ENCODE measurements at regions not wholly inside any gene's neighbourhood (a gene's known extent, or its start where the extent isn't known, plus 50 kb on each side); places are given as distances from the start of the nearest gene placed in this dataset.

DNA sequence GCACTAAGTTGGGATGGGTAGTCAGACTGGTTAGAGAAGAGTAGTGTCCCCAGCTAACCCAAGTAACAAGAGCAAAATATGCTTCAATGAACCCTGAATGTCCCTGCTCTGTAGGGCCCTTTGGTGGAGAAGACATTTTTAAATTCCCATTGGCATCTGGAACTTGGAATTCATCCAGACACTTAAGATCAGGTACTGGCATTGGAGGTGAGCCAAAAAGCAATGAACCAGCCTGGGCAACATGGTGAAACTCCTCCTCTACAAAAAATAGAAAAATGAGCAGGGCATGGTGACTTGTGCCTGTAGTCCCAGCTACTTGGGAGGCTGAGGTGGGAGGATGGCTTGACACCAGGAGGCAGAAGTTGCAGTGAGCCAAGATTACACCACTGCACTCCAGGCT, 58.9 kb upstream of the ZNF618 start:
- DNase-seq (ENCODE audit: low read depth, low spot score), result no peak

DNA sequence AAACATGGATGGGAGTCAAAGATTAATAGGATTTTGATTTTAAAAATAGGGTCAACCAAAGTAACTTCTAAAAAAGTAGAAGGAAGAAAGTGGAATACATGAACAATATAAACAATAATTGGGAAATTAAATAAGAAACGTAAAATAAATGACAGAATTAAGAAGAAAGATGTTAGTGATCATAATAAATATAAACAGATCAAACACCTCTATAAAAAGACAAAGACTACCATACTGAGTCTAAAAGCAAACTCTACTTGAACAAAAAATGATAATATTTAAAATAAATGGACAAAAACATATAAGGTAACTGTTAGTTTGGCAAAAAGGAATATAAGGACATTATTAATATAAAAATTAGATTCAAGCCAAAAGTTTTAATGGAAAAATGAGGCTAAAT, 57.7 kb upstream of the ZNF618 start:
- no peak for DNase-seq (ENCODE audit: low read depth, low spot score)

GRCh38 chr9:113822315-113822714, 53.8 kb upstream of the ZNF618 start:
- DNase-seq (ENCODE audit: low read depth, low spot score), result no peak

DNA sequence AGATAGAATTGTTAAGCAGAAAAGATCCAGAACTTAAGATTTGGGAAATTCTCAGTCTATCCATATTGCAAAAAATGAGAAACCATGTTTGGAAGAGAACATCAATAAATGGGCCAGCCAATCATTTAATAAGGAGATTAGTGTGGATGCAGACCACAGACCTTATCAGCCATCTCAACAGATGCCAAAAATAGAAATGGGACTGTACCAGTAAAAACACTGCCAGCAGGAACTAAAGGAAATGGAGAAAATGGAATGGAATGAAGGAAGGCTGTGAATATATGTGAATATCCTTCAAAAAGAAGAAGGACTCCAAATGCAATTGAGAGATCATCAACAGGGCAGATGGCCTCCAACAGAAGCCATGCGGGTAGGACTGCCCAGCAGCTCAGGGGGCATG, 52.7 kb upstream of the ZNF618 start:
- no peak for DNase-seq (ENCODE audit: low read depth, low spot score)

Measured in astrocyte of the hippocampus (primary cell).